H1 (cell line): ENCODE measurements at regions not wholly inside any gene's neighbourhood (a gene's known extent, or its start where the extent isn't known, plus 50 kb on each side); places are given as distances from the start of the nearest gene placed in this dataset.

Experiments
- NANOG ChIP-seq: IDR thresholded peaks from 2 replicates; pipeline ENCODE4 v1.6.1; 2011; ENCODE audit warnings: low read length, low read depth, mild to moderate bottlenecking, inconsistent platforms; ENCODE audit not compliant: insufficient read depth, poor library complexity, severe bottlenecking
- SIX5 ChIP-seq: IDR thresholded peaks from 2 replicates; pipeline ENCODE4 v1.6.1; 2011; ENCODE audit warnings: mild to moderate bottlenecking, low read depth, low read length
- USF2 ChIP-seq: IDR thresholded peaks from 2 replicates; pipeline ENCODE4 v1.6.1; 2011; ENCODE audit warnings: low read length, improper control_type of control experiment

GRCh38 chr18:1394426-1394825, 489.8 kb downstream of the ADCYAP1 start (continued):
- no peak for TF ChIP-seq USF2
- TF ChIP-seq NANOG = no peak
- no peak for TF ChIP-seq SIX5
